ENCODE measurements at regions not wholly inside any gene's neighbourhood (a gene's known extent, or its start where the extent isn't known, plus 50 kb on each side); places are given as distances from the start of the nearest gene placed in this dataset.

DNA sequence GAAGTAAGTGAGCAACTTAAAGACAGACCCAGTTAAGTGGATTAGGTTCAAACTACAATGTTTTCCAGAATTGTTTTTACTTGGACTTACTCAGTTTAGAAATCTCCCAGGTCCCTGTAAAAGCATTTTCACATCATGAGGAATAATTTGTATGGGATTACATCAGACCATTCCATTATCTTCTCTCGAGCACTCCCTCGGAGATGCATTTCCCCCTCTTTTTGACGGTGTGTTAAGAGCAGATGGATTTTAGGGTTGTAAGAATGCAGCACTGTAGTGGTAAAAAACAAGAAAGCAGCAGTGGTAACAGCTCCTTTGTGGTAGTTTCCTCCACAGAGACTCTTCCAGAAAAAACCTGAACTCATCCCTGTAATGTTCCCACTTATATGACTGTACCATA, 488.4 kb downstream of the BCAT1 start:
- H3K36me3 Mint-ChIP-seq (ENCODE audit: unreplicated experiment), result no peaks in the 10 kb centered on the region
- no peak overlapping the region for H3K4me3 Mint-ChIP-seq (ENCODE audit: unreplicated experiment)
- no peaks in the 10 kb centered on the region for H3K9me3 Mint-ChIP-seq (ENCODE audit: unreplicated experiment)
- H3K4me1 Mint-ChIP-seq (ENCODE audit: unreplicated experiment), result peaks cover 5% of the 10 kb centered on the region
- no peak for TF ChIP-seq CTCF (IDR thresholded peaks at IDR 0.05)
- no peaks in the 10 kb centered on the region for H3K27me3 Mint-ChIP-seq (ENCODE audit: unreplicated experiment)
- DNase-seq (ENCODE audit: extremely low spot score, unreplicated experiment), result no peak
- H3K27ac Mint-ChIP-seq (ENCODE audit: unreplicated experiment), result no peak overlapping the region

DNA sequence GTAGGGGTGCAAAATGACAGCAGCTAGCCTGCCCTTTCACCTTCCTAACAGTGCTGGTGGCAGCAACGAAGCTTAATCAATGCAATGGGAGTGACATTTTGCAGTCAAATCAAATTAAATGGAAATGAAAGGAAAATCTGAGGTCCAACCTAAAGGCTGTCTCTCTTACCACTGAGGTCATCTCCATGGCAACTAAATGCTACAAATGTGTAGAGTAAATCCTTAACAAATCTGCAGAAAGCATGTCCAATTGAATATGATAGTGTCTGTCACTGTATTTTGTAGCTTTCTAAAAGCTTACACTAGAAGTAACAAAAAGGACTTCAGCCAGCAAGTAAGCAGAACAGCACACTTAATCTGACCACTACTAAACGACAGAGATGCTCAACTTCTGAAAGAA, 488.8 kb downstream of the BCAT1 start:
- DNase-seq (ENCODE audit: extremely low spot score, unreplicated experiment), result no peak
- H3K27ac Mint-ChIP-seq (ENCODE audit: unreplicated experiment), result no peak overlapping the region
- H3K9me3 Mint-ChIP-seq (ENCODE audit: unreplicated experiment), result no peaks in the 10 kb centered on the region
- no peak overlapping the region for H3K4me3 Mint-ChIP-seq (ENCODE audit: unreplicated experiment)
- TF ChIP-seq CTCF (IDR thresholded peaks at IDR 0.05), result no peak
- peaks cover 5% of the 10 kb centered on the region for H3K4me1 Mint-ChIP-seq (ENCODE audit: unreplicated experiment)
- H3K27me3 Mint-ChIP-seq (ENCODE audit: unreplicated experiment), result no peaks in the 10 kb centered on the region
- no peaks in the 10 kb centered on the region for H3K36me3 Mint-ChIP-seq (ENCODE audit: unreplicated experiment)

- H3K36me3 Mint-ChIP-seq (ENCODE audit: unreplicated experiment), result no peaks in the 10 kb centered on the region
- no peak for DNase-seq (ENCODE audit: extremely low spot score, unreplicated experiment)
- H3K4me3 Mint-ChIP-seq (ENCODE audit: unreplicated experiment), result no peak overlapping the region
- no peaks in the 10 kb centered on the region for H3K27me3 Mint-ChIP-seq (ENCODE audit: unreplicated experiment)
- peaks cover 5% of the 10 kb centered on the region for H3K4me1 Mint-ChIP-seq (ENCODE audit: unreplicated experiment)
- H3K9me3 Mint-ChIP-seq (ENCODE audit: unreplicated experiment), result no peaks in the 10 kb centered on the region
- H3K27ac Mint-ChIP-seq (ENCODE audit: unreplicated experiment), result no peak overlapping the region
- TF ChIP-seq CTCF (IDR thresholded peaks at IDR 0.05), result no peak
Measured at GRCh38 chr12:24455811-24456210, 493.1 kb downstream of the BCAT1 start.

DNA sequence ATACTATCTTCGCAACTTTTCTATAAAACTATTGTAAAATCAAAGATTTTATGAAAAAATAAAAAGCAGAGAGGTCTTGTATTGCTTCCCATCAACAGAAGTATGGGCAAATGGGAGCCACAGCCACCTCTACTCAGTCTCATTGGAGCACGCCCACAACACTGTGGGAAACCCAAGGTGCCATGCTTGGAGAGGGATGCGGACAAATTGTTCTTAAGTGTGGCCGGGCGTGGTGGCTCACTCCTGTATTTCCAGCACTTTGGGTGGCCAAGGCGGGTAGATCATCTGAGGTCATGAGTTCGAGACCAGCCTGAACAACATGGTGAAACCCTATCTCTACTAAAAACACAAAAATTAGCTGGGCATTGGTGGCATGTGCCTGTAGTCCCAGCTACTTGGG, 498.2 kb upstream of the SOX5 start:
- Mint-ChIP-seq H3K27me3 (ENCODE audit: unreplicated experiment) (no peaks in the 10 kb centered on the region), H3K36me3 (ENCODE audit: unreplicated experiment) (no peaks in the 10 kb centered on the region), H3K27ac (ENCODE audit: unreplicated experiment) (no peak overlapping the region), H3K4me3 (ENCODE audit: unreplicated experiment) (no peak overlapping the region), H3K4me1 (ENCODE audit: unreplicated experiment) (no peaks in the 10 kb centered on the region), H3K9me3 (ENCODE audit: unreplicated experiment) (no peaks in the 10 kb centered on the region)
- TF ChIP-seq CTCF (IDR thresholded peaks at IDR 0.05), result no peak
- DNase-seq (ENCODE audit: extremely low spot score, unreplicated experiment), result no peak

GRCh38 chr12:24446287-24446686, 496.8 kb upstream of the SOX5 start:
- Mint-ChIP-seq H3K4me1 (ENCODE audit: unreplicated experiment) (no peaks in the 10 kb centered on the region), H3K4me3 (ENCODE audit: unreplicated experiment) (no peak overlapping the region), H3K9me3 (ENCODE audit: unreplicated experiment) (no peaks in the 10 kb centered on the region), H3K27ac (ENCODE audit: unreplicated experiment) (no peak overlapping the region), H3K36me3 (ENCODE audit: unreplicated experiment) (no peaks in the 10 kb centered on the region), H3K27me3 (ENCODE audit: unreplicated experiment) (no peaks in the 10 kb centered on the region)
- no peak for TF ChIP-seq CTCF (IDR thresholded peaks at IDR 0.05)
- no peak for DNase-seq (ENCODE audit: extremely low spot score, unreplicated experiment)
